HS-5 (cell line): ENCODE measurements at regions not wholly inside any gene's neighbourhood (a gene's known extent, or its start where the extent isn't known, plus 50 kb on each side); places are given as distances from the start of the nearest gene placed in this dataset.

Experiments
- DNase-seq: peaks from one replicate; pipeline ENCODE4 v3.0.0-alpha.2; 2012; ENCODE audit warnings: low read depth

DNA sequence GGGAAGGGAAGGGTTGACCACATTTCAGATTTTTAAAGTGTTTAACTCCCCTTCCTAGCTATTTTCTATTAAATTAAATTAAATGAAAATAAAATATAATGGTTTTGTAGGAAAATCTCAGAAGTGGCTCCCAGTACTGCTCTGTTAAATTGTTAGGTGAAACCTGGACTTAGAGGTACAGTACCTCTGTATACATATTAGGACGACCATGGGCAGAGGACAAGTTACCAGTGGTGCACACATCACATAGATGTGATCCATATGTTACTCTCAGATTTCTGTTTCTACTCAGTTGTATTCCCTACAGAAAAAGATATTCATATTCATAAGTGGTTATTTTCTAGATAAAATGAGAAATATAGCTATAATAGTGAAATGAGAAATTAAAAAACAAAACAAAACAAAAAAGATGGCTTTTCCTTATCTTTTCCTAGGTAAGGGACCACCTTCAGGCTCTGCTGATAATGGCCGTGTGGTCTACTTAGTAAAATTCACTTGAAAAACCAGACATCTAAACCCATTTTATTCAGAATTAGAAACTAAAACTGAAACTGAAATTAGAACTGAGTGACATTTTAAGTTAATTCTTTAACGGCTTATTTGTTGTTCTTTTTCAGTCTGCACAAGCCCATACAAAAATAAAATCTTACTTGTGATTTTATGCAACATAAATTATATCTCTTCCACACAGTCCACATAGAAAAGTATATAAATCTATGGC is 832.5 kb upstream of the CHAC2 start:
- no peak for DNase-seq

DNA sequence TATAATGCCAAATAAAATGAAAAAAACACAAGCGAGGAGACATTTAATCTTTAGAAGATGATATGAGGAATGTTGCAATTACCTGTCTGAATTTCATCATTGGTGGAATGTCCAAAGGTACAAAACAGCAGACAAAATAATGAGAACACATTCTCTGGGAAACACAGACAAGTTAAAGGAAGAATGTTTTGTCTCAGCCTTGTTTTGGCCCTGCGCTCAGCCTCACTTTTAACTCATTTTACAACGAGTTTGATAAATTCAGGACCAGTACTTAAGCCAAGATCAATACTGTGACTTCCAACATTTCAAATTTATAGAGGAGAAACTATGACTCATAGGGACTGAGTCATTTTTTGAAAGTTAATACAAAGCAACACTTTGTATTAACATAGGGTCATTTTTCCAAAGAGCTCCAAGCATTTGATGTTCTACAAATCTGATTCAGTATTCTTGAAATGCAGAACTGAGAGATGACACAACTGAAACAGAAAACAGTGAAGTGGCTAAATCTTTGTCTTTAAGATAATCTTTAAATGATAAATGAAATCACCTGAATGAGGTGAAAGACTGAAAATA is 833.2 kb upstream of the CHAC2 start:
- DNase-seq, result peak; percentile 69

DNA sequence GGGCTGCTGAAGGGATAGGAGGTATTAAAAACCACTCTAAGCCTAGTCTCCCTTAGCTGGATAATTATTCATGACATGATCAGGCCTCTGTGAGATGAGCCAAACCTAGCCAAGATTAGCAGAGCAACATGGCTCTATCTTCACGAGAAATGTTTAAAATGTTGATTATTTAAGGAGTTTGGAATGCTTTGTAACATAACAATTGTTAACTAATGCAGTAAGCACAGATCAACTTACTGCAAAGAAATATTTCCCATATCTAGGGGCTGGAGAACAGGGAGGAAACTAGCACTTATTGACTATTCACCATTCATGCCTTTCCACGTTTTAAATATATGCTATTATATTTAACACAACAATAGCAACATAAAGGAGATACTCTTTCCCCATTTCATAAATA is 833.7 kb upstream of the CHAC2 start:
- no peak for DNase-seq

DNA sequence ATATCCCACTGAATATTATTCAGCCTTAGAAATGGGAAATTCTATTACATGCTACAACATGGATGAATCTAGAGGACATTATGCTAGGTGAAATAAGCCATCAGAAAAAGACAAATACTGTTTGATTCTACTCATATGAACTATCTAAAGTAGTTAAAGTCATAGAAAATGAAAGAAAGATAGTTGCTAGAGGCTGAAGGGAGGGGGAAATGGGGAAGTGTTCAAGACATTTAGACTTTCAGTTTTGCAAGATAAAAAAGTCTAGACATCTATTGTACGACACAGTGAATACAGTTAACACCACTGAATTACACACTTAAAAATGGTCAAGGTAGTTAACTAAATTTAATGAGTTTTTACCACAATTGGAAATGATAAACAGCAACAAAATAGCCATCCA is 835.9 kb upstream of the CHAC2 start:
- no peak for DNase-seq

DNA sequence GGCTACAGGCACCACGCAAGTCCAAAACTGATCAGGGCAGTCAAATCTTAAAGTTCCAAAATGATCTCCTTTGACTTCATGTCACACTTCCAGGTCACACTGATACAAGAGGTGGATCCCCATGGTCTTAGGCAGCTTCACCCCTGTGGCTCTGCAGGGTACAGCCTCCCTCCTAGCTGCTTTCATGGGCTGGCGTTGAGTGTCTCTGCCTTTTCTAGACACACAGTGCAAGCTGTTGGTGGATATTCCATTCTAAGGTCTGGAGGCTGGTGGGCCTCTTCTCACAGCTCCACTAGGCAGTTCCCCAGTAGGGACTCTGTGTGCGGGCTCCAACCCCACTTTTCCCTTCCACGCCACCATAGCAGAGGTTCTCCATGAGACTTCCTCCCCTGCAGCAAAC is 838.2 kb upstream of the CHAC2 start:
- DNase-seq, result no peak

DNA sequence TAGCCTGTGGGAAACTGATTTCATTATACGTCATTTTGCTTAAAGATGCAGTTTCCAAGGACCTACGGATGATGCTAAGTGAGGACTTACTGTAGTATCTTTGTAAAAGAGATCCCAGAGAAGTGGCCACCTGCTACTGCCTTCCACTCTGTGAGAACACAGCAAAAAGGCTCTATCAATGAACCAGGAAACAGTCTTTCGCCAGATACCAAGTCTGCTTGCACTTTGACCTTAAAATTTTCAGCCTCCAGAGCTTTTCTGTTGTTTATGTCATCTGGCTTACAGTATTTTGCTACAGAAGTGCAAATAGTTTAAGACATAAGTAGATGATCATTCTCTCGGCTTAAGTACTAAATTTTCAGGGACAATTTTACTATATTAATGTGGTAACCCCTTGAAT is 847.9 kb upstream of the CHAC2 start:
- DNase-seq, result no peak

DNA sequence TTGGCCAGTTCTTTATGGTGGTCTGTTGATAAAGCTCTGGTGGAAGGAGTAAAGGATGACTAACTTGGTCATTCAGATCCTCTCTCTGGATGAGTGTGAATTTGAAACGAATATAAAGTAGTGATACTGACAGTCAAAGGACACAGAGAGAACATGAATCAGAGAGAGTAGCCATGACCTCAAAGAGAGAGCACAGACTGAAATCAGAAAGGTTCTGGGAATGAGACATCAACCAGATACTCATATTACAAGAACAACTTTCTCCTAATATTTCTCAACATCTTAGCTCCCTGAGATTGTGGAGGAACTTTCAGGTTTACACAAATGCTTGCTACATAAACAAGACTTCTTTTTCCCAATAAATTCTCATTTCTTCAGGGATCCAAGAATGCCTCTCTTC is 849.1 kb upstream of the CHAC2 start:
- no peak for DNase-seq

DNA sequence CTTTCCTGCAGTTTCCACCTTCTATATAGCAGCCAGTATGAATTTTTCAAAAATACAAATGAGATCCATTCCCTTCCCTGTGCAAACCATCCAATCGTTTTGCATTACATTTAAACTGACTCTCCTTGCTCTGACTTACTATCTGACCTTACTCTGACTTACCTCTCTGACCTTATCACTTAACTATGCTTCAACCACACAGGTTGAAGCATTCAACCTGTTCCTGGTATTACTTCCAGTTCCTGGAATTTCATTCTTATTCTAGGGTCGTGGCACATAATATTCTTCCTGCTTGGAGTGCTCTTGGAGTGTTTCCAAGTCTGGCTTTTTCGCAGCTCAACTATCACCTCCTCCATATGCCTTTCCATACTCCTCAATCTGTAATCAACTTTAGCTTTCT is 850.6 kb upstream of the CHAC2 start:
- no peak for DNase-seq

DNA sequence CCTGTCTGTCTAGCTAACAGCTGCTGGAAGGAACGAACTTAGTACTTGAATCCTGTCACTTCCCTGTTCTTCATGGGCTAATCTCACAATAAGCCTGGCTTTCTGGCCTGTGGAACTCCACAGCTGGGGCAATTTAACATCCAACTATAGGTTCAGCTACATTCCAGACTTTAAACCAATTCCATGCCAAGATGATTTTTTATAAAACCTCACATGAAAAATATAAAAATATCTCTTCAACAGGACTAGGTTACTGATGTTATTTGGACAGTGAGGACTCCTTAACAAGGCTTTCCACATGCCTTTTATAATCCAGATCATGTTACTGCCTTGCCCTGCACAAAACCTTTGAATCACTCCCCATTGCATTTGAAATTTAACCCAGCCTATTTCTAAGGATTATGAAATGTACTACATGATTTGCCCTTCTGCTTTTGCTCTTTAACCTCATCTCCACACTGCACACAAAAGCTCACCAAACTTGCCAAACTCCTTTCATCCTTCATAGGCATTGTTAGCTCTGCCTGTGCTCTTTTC is 863.2 kb upstream of the CHAC2 start:
- no peak for DNase-seq

DNA sequence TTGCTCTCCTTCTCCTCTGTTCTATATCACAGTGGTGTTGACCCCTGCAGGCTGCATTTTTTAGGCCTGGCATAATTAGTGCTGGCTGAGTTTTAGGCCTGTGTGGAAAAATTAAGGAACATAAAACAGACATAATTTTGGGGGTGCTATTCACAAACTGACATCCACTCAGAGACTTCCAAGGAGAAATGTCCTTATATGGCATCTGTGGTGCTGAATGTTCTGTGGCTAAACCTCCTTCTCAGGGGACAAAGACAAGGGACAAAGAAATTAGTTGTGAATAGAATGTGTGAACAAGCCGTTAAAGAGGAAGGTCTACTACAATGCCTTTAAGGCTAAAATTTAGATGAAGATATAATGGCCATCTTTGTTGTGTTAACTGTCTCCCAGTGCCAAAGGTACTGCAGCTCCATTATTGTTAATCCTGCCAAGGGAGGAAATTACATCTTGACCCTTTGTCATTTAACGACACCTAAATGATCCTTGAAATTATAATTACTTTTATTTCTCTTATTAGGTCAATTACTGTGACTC is 870.0 kb upstream of the CHAC2 start:
- DNase-seq, result no peak

DNA sequence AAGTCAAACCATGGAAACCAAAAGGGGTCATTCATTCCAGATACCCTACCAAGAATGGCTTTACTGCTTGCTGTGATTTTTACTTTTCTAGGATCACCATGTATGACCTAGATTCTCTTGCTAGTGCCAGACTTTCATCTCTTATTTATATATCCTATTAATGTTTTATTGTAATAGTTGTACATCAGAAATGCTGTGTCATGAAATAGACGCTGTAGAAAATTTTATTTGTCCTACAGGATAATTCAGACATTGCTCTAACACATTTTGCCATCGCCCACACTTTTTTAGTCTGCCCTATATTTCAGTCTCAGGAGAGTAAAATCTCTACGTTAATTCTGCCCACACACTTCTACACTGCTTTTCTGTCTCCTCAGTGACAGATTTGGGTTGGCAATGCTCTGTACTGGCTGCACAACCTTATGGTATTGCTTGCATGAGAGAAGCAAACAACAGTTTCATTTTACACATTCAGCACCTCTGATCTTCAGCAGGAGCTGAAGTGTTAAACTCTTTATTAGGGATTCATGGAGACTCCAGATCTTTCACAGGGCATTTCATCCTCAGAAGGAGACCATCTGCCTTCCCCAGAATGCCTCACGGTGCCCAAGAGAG is 871.8 kb upstream of the CHAC2 start:
- DNase-seq, result no peak

DNA sequence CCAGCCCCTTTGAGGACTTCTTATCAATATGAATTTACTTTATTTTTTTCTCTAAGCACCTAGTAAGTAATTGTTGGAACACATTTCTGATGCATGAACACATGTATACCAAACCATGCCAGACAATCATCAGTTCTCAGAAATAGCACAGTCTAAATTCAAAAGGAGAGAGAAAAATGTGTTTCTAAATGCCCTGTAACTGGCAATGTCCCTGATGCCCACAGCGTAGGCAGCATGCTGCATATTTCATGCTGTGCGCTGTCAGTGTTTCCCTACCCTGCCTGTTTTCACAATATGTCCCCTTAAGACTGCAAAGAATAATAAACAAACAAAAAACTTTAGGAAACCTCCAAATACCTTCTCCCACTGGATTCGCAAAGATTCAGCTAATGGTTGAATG is 881.0 kb upstream of the CHAC2 start:
- no peak for DNase-seq

DNA sequence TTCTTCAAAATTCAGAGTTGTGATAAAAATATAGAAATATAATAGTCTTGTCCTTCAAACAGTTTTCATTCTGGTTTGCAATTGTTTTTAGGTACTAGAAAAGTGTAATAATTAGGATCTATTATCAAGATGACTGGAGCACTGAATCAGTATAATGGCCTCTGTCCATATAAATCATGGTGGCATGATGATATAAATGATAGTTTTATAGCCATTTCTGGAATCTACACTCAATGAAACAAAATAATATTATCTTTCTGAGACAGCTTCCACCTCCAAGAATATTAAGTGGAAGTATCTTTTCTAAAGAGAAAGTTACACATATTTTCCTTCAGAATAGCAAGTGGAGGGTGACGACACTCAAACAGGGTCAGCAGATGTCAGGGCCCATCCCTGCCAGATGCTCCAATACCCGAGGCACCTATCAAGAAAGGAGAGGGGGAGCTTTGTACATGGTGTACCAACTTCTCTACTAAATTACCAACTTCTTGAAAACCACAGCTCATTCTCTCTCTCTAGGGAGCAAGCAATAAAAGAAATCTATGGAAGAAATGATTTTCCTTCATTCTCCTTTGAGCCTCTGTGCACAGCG is 882.7 kb upstream of the CHAC2 start:
- DNase-seq, result no peak

DNA sequence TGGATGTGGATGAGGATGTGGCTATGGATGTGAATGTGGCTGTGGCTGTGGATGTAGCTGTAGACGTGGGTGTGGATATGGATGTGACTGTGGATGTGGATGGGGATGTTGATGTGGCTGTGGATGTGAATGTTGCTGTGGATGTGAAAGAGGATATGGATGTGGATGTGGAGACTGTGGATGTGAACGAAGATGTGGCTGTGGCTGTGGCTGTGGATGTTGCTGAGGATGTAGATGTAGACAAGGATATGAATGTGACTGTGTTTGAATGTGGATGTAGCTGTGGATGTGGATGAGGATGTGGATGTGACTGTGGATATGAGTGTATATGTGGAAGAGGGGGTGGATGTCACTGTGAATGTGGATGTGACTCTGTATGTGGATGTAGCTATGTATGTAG is 884.6 kb upstream of the CHAC2 start:
- no peak for DNase-seq

DNA sequence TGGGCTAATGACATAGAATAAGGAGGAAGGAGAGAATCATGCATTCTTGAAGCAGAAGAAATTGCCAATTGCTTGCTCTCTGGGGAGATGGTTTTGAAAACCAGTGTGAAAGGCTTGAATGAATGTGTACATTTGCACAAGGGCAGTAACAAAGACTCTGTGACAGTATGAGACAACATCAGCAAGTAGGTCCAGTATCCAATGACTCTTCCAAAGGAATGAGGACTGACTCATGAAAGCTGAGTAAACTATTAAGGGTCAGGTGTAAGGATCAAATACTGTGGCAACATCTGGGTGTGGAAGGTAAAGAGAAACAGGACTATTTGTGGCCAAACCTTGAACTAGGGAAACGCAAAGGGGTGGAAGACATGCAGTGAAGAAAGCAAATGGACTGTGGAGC is 886.0 kb upstream of the CHAC2 start:
- no peak for DNase-seq

DNA sequence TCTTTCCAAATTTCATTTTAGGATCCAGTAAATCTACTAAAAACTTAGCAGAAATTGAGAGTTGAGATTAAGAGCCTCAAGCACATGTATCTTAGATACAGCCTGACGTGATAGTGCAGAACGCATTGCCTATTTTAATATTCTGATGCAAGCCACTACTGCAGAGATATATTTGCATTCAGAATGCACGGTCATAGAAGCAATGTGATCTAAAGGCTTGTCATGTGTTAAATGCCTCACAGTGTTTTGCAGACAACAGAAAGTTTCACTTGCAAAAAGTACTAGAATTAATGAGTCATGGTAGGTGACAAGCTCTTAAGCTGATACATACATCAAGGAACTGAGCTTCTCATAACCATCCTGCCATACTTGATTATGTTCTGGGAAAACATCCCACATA is 886.7 kb upstream of the CHAC2 start:
- DNase-seq, result no peak

DNA sequence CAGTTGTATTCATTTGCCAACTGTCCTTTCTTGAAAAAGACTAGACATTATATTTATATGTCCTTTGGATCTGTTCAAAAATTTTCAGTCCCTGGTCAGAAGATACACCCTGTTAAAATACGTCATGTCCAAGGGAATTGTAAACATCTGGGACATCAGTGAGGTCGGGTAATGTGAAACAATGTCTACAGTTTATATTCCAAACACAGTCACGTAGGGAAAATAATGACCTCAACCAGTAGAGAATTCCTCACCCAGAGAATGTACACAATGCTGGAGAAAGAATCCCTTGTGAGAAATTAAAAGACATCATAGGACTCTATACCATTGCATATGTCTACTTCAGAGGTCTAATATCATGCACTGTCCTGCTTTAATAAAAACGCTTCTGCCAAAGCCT is 888.0 kb upstream of the CHAC2 start:
- no peak for DNase-seq

DNA sequence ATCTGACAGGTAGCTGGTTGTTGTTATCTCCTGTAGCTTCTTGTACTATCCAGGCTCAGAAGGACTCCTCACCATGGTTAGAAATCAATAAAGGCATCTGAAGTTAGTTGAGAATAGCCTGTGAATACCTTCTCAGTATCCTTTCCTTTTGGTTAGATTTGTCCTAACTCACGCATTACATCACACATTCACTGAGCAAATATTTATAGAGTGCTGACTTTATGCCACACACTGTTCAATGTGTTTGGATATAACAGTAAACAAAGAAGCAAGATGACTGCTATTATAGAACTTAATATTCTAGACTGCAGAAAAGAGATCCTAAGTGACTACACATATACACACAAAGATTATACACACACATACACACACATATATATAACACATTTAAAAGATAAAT is 889.9 kb upstream of the CHAC2 start:
- no peak for DNase-seq

DNA sequence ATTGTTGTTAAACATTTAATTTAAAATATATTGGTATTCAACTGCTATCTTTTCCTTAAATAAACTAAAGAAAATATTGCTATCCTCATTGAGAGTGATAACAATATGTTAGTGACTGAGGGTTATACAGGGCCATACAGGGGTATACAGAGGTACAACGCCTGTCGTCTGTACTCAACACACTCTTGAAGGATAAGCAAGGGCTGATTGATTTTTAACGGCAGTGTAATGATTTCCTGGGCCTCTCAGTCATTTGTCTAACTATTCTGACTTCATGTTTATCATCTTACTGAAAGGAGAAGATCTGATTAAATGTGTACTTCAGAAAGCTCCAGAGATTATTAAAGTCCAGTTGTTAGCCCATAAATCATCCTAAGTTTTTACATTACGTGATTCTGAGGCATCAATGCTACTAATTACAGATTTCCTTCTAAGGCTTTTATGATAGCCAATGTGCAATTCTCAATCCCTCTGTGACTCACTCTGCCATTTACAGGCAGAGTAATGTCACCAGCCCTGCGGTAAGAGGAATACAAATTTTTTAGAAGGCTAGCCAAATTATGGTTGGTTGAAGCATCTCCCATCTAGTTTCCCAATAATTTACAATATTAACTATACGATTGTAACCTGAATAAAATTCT is 893.0 kb upstream of the CHAC2 start:
- DNase-seq, result no peak

DNA sequence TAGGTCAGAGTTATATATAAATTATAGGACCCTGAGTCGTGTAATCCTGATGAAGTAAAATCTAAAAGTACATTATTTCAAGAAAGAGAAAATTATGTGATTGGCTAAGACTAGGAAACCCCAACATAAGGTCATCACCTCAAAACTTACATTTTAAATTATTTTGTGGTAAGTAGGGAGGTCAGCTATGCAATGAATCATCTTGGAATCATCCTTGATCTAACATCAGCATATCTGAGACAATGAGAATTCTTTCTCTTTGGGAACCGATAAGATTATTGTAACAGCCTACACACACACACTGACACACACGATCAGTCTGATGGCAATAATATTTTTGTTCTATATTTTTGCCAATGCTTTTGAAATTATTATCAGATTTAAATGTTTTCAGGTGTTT is 904.8 kb upstream of the CHAC2 start:
- peak; percentile 76 for DNase-seq

DNA sequence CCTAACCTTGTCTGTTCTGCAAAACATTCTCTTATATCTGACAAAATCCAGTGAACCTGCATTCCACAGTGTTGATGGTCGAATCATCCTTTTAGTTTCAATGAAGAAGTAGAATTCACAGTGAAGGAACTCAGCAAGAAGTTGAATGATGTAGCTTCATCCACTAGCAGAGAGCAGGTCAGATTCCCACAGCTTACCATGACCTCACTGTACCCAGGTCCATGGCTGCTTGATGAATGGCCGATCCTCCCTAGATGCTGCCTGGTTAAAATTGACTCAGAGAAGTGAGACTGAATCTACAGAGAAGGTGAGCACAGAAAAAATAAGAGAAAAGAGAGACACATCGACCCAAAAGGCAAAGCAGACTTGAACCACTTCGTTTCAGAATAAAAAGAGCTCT is 906.0 kb upstream of the CHAC2 start:
- no peak for DNase-seq

DNA sequence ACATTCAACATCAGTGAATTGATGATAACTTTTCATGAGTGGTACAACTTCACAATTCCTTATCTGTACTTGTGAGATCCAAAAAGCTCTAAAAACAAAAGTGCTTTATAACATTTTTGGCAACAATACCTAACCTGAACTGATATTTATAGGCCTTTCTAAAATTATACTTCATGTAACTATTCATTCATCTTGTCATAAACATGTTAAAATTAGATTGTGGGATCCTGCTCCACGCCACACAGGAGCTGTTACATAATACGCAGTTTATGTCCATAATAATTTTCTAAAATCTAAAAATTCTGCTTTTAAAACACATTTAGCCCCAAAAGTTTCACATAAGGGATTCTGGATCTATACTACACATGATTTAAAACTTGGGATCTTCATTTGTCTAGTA is 908.5 kb upstream of the CHAC2 start:
- DNase-seq, result no peak

DNA sequence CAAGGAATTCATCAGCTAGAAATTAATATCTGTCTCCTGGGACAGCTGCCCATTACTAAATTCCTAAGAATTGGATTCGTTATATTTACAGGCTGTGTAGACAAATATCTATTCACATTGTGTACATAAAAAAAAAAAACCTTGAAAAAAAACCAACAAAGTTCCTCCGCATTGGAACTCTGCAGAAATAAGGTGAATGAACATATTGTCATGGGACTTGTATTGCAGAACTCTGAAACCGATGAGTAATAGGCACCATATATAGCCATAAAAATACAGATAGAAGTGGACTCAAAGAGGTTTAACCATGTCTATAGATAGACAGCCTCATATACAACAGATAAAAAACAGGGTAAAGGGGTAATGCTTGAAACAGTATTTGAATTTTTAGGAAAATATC is 909.9 kb upstream of the CHAC2 start:
- no peak for DNase-seq
